ENCODE measurements at regions not wholly inside any gene's neighbourhood (a gene's known extent, or its start where the extent isn't known, plus 50 kb on each side); places are given as distances from the start of the nearest gene placed in this dataset.

DNA sequence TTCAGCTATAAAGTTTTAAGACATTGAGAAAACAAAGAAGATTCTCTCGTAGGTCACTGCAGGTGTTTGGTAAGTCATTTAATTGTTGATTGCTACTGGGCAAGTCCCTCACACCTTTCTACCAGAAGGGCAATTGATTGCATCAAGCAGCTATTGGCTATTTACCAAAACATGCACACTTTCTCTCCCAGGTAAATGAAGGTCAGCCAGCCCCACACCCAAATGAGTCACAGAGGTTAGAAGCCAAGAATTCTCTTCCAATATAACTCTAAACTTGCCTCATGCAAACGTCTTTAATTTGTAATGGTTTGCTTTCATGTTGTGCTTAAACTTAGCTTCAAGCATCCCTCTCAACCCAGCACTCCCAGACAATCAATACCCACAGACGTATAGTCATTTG, 475.3 kb upstream of the ADGRL2 start:
- TF ChIP-seq CTCF (IDR thresholded peaks at IDR 0.05) = no peak
- TF ChIP-seq POLR2A (IDR thresholded peaks at IDR 0.05) = no peak

Data from right lobe of liver (tissue), 4 donors.